ENCODE measurements at regions not wholly inside any gene's neighbourhood (a gene's known extent, or its start where the extent isn't known, plus 50 kb on each side); places are given as distances from the start of the nearest gene placed in this dataset.
"Not testable (repeated sequence)": the region's sequence is repeated elsewhere in the genome, so short reads cannot be mapped to it uniquely, and the experiment has no call there.

GRCh38 chr4:23956601-23957364 is 66.9 kb upstream of the PPARGC1A start:
- H3K9ac ChIP-seq (ENCODE audit: low read length in 5 of 5): no peak overlapping the region
- no peaks in the 10 kb centered on the region for H3K4me1 ChIP-seq (ENCODE audit: control insufficient read depth in 5 of 5, insufficient read depth in 5 of 5, low read length in 5 of 5)

GRCh38 chr4:23952258-23952657 is 62.4 kb upstream of the PPARGC1A start:
- no peaks in the 10 kb centered on the region for H3K27me3 ChIP-seq (ENCODE audit: control insufficient read depth in 5 of 5, insufficient read depth in 4 of 5, low read length in 5 of 5)
- H3K9ac ChIP-seq (ENCODE audit: low read length in 5 of 5): no peak overlapping the region
- H3K9me3 ChIP-seq (ENCODE audit: control insufficient read depth in 5 of 5, low read length in 5 of 5): no peaks in the 10 kb centered on the region
- no peaks in the 10 kb centered on the region for H3K36me3 ChIP-seq (ENCODE audit: control insufficient read depth in 5 of 5, insufficient read depth in 5 of 5, low read length in 5 of 5)
- no peak overlapping the region for H3K27ac ChIP-seq (ENCODE audit: low read depth, low read length)
- H3K4me1 ChIP-seq (ENCODE audit: control insufficient read depth in 5 of 5, insufficient read depth in 5 of 5, low read length in 5 of 5): no peaks in the 10 kb centered on the region
- H3K4me3 ChIP-seq (ENCODE audit: low read depth in 1 of 5, low read length in 5 of 5): no peak overlapping the region

More at GRCh38 chr4:23956601-23957364, 66.9 kb upstream of the PPARGC1A start:
- no peaks in the 10 kb centered on the region for H3K9me3 ChIP-seq (ENCODE audit: control insufficient read depth in 5 of 5, low read length in 5 of 5)
- H3K27ac ChIP-seq (ENCODE audit: low read depth, low read length): no peak overlapping the region
- no peaks in the 10 kb centered on the region for H3K36me3 ChIP-seq (ENCODE audit: control insufficient read depth in 5 of 5, insufficient read depth in 5 of 5, low read length in 5 of 5)
- H3K27me3 ChIP-seq (ENCODE audit: control insufficient read depth in 5 of 5, insufficient read depth in 4 of 5, low read length in 5 of 5): no peaks in the 10 kb centered on the region
- no peak overlapping the region for H3K4me3 ChIP-seq (ENCODE audit: low read depth in 1 of 5, low read length in 5 of 5)

GRCh38 chr4:23947826-23948225 is 58.0 kb upstream of the PPARGC1A start:
- no peak overlapping the region for H3K4me3 ChIP-seq (ENCODE audit: low read depth in 1 of 5, low read length in 5 of 5)
- H3K27me3 ChIP-seq (ENCODE audit: control insufficient read depth in 5 of 5, insufficient read depth in 4 of 5, low read length in 5 of 5): no peaks in the 10 kb centered on the region
- peaks cover 0 to 1% (median 0%) of the 10 kb centered on the region in 5 donors for H3K4me1 ChIP-seq (ENCODE audit: control insufficient read depth in 5 of 5, insufficient read depth in 5 of 5, low read length in 5 of 5)
- no peak overlapping the region for H3K27ac ChIP-seq (ENCODE audit: low read depth, low read length)
- H3K9me3 ChIP-seq (ENCODE audit: control insufficient read depth in 5 of 5, low read length in 5 of 5): no peaks in the 10 kb centered on the region
- no peaks in the 10 kb centered on the region for H3K36me3 ChIP-seq (ENCODE audit: control insufficient read depth in 5 of 5, insufficient read depth in 5 of 5, low read length in 5 of 5)
- H3K9ac ChIP-seq (ENCODE audit: low read length in 5 of 5): no peak overlapping the region

- Histone ChIP-seq H3K27ac (ENCODE audit: low read depth, low read length) (no peak overlapping the region), H3K9ac (ENCODE audit: low read length in 5 of 5) (no peak overlapping the region)
These were observed 56.5 kb upstream of the PPARGC1A start for GRCh38 chr4:23946299-23946698.

GRCh38 chr4:23945451-23946017 is 55.7 kb upstream of the PPARGC1A start:
- Histone ChIP-seq H3K27me3 (ENCODE audit: control insufficient read depth in 5 of 5, insufficient read depth in 4 of 5, low read length in 5 of 5) (no peaks in the 10 kb centered on the region), H3K4me3 (ENCODE audit: low read depth in 1 of 5, low read length in 5 of 5) (no peak overlapping the region), H3K9ac (ENCODE audit: low read length in 5 of 5) (no peak overlapping the region), H3K27ac (ENCODE audit: low read depth, low read length) (no peak overlapping the region), H3K4me1 (ENCODE audit: control insufficient read depth in 5 of 5, insufficient read depth in 5 of 5, low read length in 5 of 5) (peaks cover 0 to 11% (median 0%) of the 10 kb centered on the region in 5 donors), H3K9me3 (ENCODE audit: control insufficient read depth in 5 of 5, low read length in 5 of 5) (no peaks in the 10 kb centered on the region), H3K36me3 (ENCODE audit: control insufficient read depth in 5 of 5, insufficient read depth in 5 of 5, low read length in 5 of 5) (no peaks in the 10 kb centered on the region)

More at GRCh38 chr4:23946299-23946698, 56.5 kb upstream of the PPARGC1A start:
- peaks cover 0 to 11% (median 0%) of the 10 kb centered on the region in 5 donors for H3K4me1 ChIP-seq (ENCODE audit: control insufficient read depth in 5 of 5, insufficient read depth in 5 of 5, low read length in 5 of 5)
- H3K36me3 ChIP-seq (ENCODE audit: control insufficient read depth in 5 of 5, insufficient read depth in 5 of 5, low read length in 5 of 5): no peaks in the 10 kb centered on the region
- H3K4me3 ChIP-seq (ENCODE audit: low read depth in 1 of 5, low read length in 5 of 5): no peak overlapping the region
- no peaks in the 10 kb centered on the region for H3K9me3 ChIP-seq (ENCODE audit: control insufficient read depth in 5 of 5, low read length in 5 of 5)
- H3K27me3 ChIP-seq (ENCODE audit: control insufficient read depth in 5 of 5, insufficient read depth in 4 of 5, low read length in 5 of 5): no peaks in the 10 kb centered on the region

- H3K36me3 ChIP-seq (ENCODE audit: control insufficient read depth in 5 of 5, insufficient read depth in 5 of 5, low read length in 5 of 5); H3K9ac ChIP-seq (ENCODE audit: low read length in 5 of 5); H3K27me3 ChIP-seq (ENCODE audit: control insufficient read depth in 5 of 5, insufficient read depth in 4 of 5, low read length in 5 of 5); H3K27ac ChIP-seq (ENCODE audit: low read depth, low read length); H3K4me3 ChIP-seq (ENCODE audit: low read depth in 1 of 5, low read length in 5 of 5); H3K9me3 ChIP-seq (ENCODE audit: control insufficient read depth in 5 of 5, low read length in 5 of 5): not testable (repeated sequence)
- peaks cover 0 to 11% (median 0%) of the 10 kb centered on the region in 5 donors for H3K4me1 ChIP-seq (ENCODE audit: control insufficient read depth in 5 of 5, insufficient read depth in 5 of 5, low read length in 5 of 5)
These were observed 54.7 kb upstream of the PPARGC1A start for GRCh38 chr4:23944556-23944955.

- no peaks in the 10 kb centered on the region for H3K9me3 ChIP-seq (ENCODE audit: control insufficient read depth in 5 of 5, low read length in 5 of 5)
These were observed 53.6 kb upstream of the PPARGC1A start for GRCh38 chr4:23943478-23943877.

GRCh38 chr4:23942471-23942870 is 52.6 kb upstream of the PPARGC1A start:
- Histone ChIP-seq H3K36me3 (ENCODE audit: control insufficient read depth in 5 of 5, insufficient read depth in 5 of 5, low read length in 5 of 5) (no peaks in the 10 kb centered on the region), H3K4me3 (ENCODE audit: low read depth in 1 of 5, low read length in 5 of 5) (no peak overlapping the region), H3K9me3 (ENCODE audit: control insufficient read depth in 5 of 5, low read length in 5 of 5) (no peaks in the 10 kb centered on the region), H3K9ac (ENCODE audit: low read length in 5 of 5) (no peak overlapping the region), H3K4me1 (ENCODE audit: control insufficient read depth in 5 of 5, insufficient read depth in 5 of 5, low read length in 5 of 5) (peaks cover 0 to 11% (median 0%) of the 10 kb centered on the region in 5 donors), H3K27ac (ENCODE audit: low read depth, low read length) (no peak overlapping the region), H3K27me3 (ENCODE audit: control insufficient read depth in 5 of 5, insufficient read depth in 4 of 5, low read length in 5 of 5) (no peaks in the 10 kb centered on the region)

More at GRCh38 chr4:23943478-23943877, 53.6 kb upstream of the PPARGC1A start:
- H3K27ac ChIP-seq (ENCODE audit: low read depth, low read length): no peak overlapping the region
- no peak overlapping the region for H3K4me3 ChIP-seq (ENCODE audit: low read depth in 1 of 5, low read length in 5 of 5)
- H3K4me1 ChIP-seq (ENCODE audit: control insufficient read depth in 5 of 5, insufficient read depth in 5 of 5, low read length in 5 of 5): peaks cover 0 to 11% (median 0%) of the 10 kb centered on the region in 5 donors
- no peaks in the 10 kb centered on the region for H3K36me3 ChIP-seq (ENCODE audit: control insufficient read depth in 5 of 5, insufficient read depth in 5 of 5, low read length in 5 of 5)
- H3K9ac ChIP-seq (ENCODE audit: low read length in 5 of 5): no peak overlapping the region
- H3K27me3 ChIP-seq (ENCODE audit: control insufficient read depth in 5 of 5, insufficient read depth in 4 of 5, low read length in 5 of 5): no peaks in the 10 kb centered on the region
